AG10803 (cell line): ENCODE measurements at regions not wholly inside any gene's neighbourhood (a gene's known extent, or its start where the extent isn't known, plus 50 kb on each side); places are given as distances from the start of the nearest gene placed in this dataset.

ENCODE experiments used
- DNase-seq: peaks from one replicate; pipeline ENCODE4 v3.0.0; 2010; ENCODE audit warnings: low read depth
- H3K4me3 ChIP-seq: 2 replicates; pipeline ENCODE4 v1.5.1; 2011; ENCODE audit warnings: mild to moderate bottlenecking, low read length, control low read depth
- TF ChIP-seq, protein P1 (sequence below): conservative IDR thresholded peaks from 2 replicates; pipeline ENCODE4 v1.5.1; 2011; ENCODE audit warnings: mild to moderate bottlenecking, low read length, control low read depth, inconsistent platforms

DNA sequence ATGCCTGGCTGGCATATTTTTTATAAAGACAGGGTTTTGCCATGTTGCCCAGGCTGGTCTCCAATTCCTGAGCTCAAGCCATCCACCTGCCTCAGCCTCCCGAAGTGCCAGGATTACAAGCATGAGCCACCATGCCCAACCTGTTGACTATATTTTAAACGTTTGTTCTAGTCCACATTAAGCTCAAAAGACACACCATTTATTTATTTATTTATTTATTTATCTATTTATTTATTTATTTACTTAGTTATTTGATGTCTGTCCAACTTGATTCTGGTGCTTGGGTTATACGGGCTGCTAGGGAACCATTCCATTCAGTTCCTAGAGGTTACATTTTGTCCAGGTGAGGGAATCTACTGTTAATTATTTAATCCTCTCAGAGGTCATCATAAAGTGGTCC, 98.1 kb upstream of the ADGRL4 start:
- DNase-seq = no peak
- TF ChIP-seq, protein P1, sequence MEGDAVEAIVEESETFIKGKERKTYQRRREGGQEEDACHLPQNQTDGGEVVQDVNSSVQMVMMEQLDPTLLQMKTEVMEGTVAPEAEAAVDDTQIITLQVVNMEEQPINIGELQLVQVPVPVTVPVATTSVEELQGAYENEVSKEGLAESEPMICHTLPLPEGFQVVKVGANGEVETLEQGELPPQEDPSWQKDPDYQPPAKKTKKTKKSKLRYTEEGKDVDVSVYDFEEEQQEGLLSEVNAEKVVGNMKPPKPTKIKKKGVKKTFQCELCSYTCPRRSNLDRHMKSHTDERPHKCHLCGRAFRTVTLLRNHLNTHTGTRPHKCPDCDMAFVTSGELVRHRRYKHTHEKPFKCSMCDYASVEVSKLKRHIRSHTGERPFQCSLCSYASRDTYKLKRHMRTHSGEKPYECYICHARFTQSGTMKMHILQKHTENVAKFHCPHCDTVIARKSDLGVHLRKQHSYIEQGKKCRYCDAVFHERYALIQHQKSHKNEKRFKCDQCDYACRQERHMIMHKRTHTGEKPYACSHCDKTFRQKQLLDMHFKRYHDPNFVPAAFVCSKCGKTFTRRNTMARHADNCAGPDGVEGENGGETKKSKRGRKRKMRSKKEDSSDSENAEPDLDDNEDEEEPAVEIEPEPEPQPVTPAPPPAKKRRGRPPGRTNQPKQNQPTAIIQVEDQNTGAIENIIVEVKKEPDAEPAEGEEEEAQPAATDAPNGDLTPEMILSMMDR = no peak
- no peak overlapping the region for H3K4me3 ChIP-seq

DNA sequence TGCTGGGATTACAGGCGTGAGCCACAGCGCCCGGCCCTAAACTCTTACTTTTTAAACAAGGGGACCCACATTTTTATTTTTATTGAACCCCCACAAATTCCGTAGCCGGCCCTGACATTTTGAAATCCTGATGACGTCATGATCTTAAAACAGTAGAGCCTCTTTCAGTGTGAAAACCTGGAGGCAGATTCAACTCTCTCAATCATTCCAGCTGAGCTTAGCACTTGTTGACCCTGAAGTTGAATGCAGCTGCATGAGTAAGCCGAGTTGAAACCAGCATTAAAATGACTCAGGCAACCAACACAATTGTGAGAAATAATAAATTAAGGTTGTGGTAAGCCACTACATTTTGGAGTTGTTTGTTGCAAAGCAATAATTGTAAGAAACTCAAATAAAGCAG, 93.9 kb upstream of the ADGRL4 start:
- DNase-seq = peak; percentile 76
- no peak overlapping the region for H3K4me3 ChIP-seq
- TF ChIP-seq, protein P1 = no peak

DNA sequence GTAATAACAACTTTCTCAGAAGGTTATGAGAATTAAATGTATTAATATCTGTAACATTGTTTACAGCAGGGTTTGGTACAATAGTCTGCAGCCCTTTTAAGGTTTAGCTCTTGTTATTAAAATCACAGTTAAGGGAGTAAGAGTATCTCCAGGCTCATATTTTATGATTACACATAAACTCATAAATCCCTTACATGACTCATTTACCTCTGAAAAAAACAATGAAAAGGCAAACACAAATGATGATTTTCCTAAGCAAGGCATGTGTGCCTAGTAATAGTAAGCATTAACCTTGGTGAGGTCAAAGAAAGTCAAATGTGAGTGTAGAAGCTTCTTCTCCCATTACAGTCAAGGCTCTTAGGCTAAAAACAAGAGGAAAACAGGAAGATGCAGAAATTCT, 84.5 kb upstream of the ADGRL4 start:
- no peak overlapping the region for H3K4me3 ChIP-seq
- TF ChIP-seq, protein P1 = no peak
- DNase-seq = no peak

DNA sequence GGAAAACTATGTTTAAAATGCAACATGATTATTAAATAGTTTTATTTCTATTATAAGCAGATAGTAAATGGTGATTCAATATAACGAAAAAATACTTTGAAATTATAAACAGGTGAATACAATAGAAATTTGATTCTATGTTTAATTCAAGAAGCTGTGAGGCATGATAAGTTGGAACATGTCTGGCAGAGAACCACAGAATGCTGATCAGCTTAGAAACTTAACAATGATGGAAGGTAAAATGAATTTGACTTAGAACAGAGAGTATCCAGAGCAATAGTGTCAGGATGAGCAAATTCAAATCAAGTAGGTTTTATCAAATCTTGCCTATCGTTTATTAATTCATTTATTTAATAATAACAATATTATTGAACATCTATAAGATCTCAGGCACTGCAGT, 83.4 kb upstream of the ADGRL4 start:
- DNase-seq = no peak
- H3K4me3 ChIP-seq = no peak overlapping the region
- TF ChIP-seq, protein P1 = no peak

DNA sequence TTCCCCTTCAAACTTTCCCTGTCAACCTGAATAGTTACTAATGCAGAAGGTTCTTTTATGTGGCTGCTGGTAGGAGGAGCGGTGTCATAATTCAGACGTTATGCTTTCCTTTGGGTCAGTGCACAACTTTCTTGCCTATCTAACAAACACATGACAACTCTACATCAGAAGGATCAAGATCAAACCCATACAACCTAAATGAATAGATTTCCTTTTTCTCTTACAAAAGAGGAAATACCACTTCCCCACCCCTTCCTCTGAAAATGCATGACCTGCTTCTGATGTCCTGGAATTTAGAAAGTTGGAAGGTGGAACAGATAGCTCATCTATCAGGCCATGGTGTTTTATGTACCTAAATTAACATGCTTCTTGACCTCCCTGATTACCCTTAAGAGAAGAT, 75.7 kb upstream of the ADGRL4 start:
- TF ChIP-seq, protein P1 = no peak
- no peak for DNase-seq
- no peak overlapping the region for H3K4me3 ChIP-seq

DNA sequence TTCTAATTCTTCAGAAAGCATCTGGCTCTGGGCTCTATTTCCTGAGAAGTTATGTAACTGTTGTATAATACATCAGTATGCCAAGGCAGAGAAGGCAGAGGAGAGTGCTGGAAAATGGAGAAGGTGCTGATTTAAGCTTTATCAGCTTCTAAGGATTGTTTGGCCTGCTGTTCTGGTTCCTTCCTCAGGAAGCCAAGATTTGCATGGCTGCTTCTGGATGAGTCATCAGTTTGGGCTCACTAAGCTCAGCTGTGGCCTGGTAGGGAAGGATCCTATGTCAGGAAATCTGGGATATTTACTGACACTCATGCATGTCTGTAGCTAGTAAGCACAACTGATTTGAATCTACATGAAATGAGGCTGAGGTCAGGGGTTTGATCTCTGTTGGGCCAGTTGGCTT, 73.2 kb upstream of the ADGRL4 start:
- H3K4me3 ChIP-seq = no peak overlapping the region
- TF ChIP-seq, protein P1 = no peak
- DNase-seq = peak; percentile 82

DNA sequence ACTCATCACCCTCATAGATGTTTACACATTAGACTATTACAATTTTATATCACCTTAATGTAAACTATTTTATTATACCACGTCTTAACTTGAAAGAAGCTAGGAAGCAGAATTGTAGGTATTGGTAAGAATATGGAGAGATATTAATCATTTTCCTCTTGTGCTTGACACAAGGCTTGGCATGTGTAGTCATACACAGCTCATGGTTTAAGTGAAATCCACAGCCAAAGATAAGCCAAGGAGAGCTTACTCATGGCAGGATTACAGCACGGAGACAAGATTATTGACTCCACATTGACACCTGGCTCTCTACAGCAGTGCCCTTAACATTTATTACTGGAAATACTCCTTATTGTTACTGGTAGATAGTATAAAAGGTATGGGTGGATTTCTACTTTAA, 68.4 kb upstream of the ADGRL4 start:
- TF ChIP-seq, protein P1 = no peak
- DNase-seq = no peak
- H3K4me3 ChIP-seq = no peak overlapping the region
